DOHH2 (cell line): ENCODE measurements at regions not wholly inside any gene's neighbourhood (a gene's known extent, or its start where the extent isn't known, plus 50 kb on each side); places are given as distances from the start of the nearest gene placed in this dataset.

Experiments
- CTCF ChIP-seq: fragments of 200-600 bp; sonication (generic); IDR thresholded peaks from one replicate; pipeline ENCODE4 v1.5.1; 2014; ENCODE audit warnings: antibody characterized with exemption, mild to moderate bottlenecking, low read depth, low read length; ENCODE audit not compliant: poor library complexity, severe bottlenecking
- EZH2phosphoT487 ChIP-seq: fragments of 200-600 bp; sonication (generic); IDR thresholded peaks from 2 replicates; pipeline ENCODE4 v1.6.1; 2017; ENCODE audit warnings: borderline replicate concordance, mild to moderate bottlenecking, antibody characterized with exemption, low read length, moderate library complexity, mixed read lengths

- TF ChIP-seq CTCF = no peak
- no peak for TF ChIP-seq EZH2phosphoT487
Observed at GRCh38 chrX:109928596-109929335, 74.1 kb upstream of the TMEM164 start.
